ENCODE measurements at regions not wholly inside any gene's neighbourhood (a gene's known extent, or its start where the extent isn't known, plus 50 kb on each side); places are given as distances from the start of the nearest gene placed in this dataset.

- in situ Hi-C loops (cut with MboI; ENCODE audit: low sequenced_read_pairs, unreplicated experiment) = loop anchor here (25.0 kb wide), 1 partner anchor 192 kb away; no protein-coding TSS in a partner anchor
- TF ChIP-seq, protein P1, sequence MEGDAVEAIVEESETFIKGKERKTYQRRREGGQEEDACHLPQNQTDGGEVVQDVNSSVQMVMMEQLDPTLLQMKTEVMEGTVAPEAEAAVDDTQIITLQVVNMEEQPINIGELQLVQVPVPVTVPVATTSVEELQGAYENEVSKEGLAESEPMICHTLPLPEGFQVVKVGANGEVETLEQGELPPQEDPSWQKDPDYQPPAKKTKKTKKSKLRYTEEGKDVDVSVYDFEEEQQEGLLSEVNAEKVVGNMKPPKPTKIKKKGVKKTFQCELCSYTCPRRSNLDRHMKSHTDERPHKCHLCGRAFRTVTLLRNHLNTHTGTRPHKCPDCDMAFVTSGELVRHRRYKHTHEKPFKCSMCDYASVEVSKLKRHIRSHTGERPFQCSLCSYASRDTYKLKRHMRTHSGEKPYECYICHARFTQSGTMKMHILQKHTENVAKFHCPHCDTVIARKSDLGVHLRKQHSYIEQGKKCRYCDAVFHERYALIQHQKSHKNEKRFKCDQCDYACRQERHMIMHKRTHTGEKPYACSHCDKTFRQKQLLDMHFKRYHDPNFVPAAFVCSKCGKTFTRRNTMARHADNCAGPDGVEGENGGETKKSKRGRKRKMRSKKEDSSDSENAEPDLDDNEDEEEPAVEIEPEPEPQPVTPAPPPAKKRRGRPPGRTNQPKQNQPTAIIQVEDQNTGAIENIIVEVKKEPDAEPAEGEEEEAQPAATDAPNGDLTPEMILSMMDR (IDR thresholded peaks at IDR 0.05; ENCODE audit: borderline replicate concordance, control extremely low read depth, extremely low read depth, insufficient read depth, missing control alignments) = no peak
- no peak for DNase-seq (ENCODE audit: low spot score)
Observed at GRCh38 chr20:47419953-47420514, 63.5 kb upstream of the ZMYND8 start.

DNA sequence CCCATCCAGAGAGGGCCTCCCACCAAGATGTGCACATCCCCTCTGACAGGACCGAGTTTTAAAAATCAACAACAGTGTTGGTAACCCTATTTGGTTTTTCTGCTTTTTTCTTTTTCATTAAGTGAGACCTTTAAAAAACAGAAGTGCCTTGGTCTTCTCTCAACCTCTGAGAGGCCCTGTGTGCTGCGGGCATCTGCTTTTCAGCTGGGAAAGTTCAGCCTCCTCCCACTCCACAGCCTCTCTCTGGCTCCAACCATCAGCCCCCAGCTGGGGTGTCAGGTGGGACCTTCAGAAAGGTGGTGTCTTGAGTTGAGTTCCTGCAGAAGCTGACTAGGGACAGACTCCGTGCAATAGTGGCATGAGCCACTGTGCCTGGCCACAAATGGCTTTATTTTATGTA is 64.6 kb upstream of the ZMYND8 start:
- DNase-seq (ENCODE audit: low spot score) = no peak
- TF ChIP-seq, protein P1 (IDR thresholded peaks at IDR 0.05; ENCODE audit: borderline replicate concordance, control extremely low read depth, extremely low read depth, insufficient read depth, missing control alignments) = no peak
- in situ Hi-C loops (cut with MboI; ENCODE audit: low sequenced_read_pairs, unreplicated experiment) = loop anchor here (25.0 kb wide), 1 partner anchor 191 kb away; no protein-coding TSS in a partner anchor

DNA sequence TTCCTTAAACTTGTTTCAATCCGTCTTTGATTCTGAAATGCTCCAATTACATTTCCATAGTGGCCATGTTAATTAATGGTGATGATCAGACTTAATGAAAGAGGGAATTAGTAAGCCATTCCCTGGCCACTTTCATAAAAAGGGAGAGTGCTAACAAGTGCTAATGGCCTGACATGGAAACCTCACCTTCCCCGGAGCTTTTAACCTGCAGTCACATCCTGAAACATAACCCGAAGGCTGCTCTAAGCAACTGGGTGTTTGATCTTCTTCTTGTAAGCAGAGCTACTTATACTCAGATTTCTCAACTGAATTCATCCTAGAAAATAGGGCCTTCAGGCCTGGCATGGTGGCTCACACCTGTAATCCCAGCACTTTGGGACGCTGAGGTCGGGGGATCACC is 67.1 kb upstream of the ZMYND8 start:
- TF ChIP-seq, protein P1 (IDR thresholded peaks at IDR 0.05; ENCODE audit: borderline replicate concordance, control extremely low read depth, extremely low read depth, insufficient read depth, missing control alignments) = no peak
- in situ Hi-C loops (cut with MboI; ENCODE audit: low sequenced_read_pairs, unreplicated experiment) = loop anchor here (25.0 kb wide), 1 partner anchor 189 kb away; no protein-coding TSS in a partner anchor
- no peak for DNase-seq (ENCODE audit: low spot score)

GRCh38 chr20:47427067-47427466 is 70.6 kb upstream of the ZMYND8 start:
- no peak for DNase-seq (ENCODE audit: low spot score)
- TF ChIP-seq, protein P1 (IDR thresholded peaks at IDR 0.05; ENCODE audit: borderline replicate concordance, control extremely low read depth, extremely low read depth, insufficient read depth, missing control alignments) = no peak
- in situ Hi-C loops (cut with MboI; ENCODE audit: low sequenced_read_pairs, unreplicated experiment) = no loop called here

GRCh38 chr20:47427746-47428145 is 71.2 kb upstream of the ZMYND8 start:
- TF ChIP-seq, protein P1 (IDR thresholded peaks at IDR 0.05; ENCODE audit: borderline replicate concordance, control extremely low read depth, extremely low read depth, insufficient read depth, missing control alignments) = no peak
- in situ Hi-C loops (cut with MboI; ENCODE audit: low sequenced_read_pairs, unreplicated experiment) = no loop called here
- DNase-seq (ENCODE audit: low spot score) = no peak

DNA sequence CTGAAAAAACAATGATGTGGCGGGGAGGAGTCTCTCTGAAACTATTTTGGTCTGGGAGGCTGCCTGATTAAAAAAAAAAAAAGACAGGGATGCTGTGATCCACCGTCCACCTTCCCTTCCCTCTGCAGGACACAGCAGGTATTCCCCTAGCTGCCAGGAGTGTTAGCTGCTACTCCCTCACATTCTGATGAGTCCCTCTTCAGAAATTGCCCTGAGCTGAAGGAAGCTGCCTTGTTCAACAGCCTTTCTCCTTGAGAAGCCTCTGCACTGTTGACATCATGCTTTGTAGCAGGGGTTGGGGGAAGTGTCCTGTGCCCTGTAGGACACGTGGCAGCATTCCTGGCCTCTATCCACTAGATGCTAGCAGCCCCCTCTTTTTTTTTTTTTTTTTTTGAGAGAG is 71.7 kb upstream of the ZMYND8 start:
- in situ Hi-C loops (cut with MboI; ENCODE audit: low sequenced_read_pairs, unreplicated experiment) = no loop called here
- no peak for DNase-seq (ENCODE audit: low spot score)

More for the DNA sequence above, 71.7 kb upstream of the ZMYND8 start:
- TF ChIP-seq, protein P1 (IDR thresholded peaks at IDR 0.05; ENCODE audit: borderline replicate concordance, control extremely low read depth, extremely low read depth, insufficient read depth, missing control alignments) = no peak
